ENCODE measurements at regions not wholly inside any gene's neighbourhood (a gene's known extent, or its start where the extent isn't known, plus 50 kb on each side); places are given as distances from the start of the nearest gene placed in this dataset.

- TF ChIP-seq EZH2 (IDR thresholded peaks at IDR 0.05) (no peak), TCF7L2 (IDR thresholded peaks at IDR 0.05; ENCODE audit: borderline replicate concordance, extremely low read depth, insufficient read depth, insufficient read length) (no peak), POLR2A (IDR thresholded peaks at IDR 0.05; ENCODE audit: borderline replicate concordance, extremely low read depth, insufficient read depth, insufficient read length) (no peak), ELF1 (IDR thresholded peaks at IDR 0.05; ENCODE audit: borderline replicate concordance, low read depth) (no peak), RAD21 (IDR thresholded peaks at IDR 0.05; ENCODE audit: low read depth) (no peak)
- TF ChIP-seq, protein P1, sequence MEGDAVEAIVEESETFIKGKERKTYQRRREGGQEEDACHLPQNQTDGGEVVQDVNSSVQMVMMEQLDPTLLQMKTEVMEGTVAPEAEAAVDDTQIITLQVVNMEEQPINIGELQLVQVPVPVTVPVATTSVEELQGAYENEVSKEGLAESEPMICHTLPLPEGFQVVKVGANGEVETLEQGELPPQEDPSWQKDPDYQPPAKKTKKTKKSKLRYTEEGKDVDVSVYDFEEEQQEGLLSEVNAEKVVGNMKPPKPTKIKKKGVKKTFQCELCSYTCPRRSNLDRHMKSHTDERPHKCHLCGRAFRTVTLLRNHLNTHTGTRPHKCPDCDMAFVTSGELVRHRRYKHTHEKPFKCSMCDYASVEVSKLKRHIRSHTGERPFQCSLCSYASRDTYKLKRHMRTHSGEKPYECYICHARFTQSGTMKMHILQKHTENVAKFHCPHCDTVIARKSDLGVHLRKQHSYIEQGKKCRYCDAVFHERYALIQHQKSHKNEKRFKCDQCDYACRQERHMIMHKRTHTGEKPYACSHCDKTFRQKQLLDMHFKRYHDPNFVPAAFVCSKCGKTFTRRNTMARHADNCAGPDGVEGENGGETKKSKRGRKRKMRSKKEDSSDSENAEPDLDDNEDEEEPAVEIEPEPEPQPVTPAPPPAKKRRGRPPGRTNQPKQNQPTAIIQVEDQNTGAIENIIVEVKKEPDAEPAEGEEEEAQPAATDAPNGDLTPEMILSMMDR (IDR thresholded peaks at IDR 0.05 in 2 of 3, conservative IDR thresholded peaks at IDR 0.05 in 1 of 3; ENCODE audit: borderline replicate concordance in 1 of 3, insufficient read depth in 1 of 3, low read depth in 2 of 3, low read length in 2 of 3), result no peak
- TF ChIP-seq, protein P2, sequence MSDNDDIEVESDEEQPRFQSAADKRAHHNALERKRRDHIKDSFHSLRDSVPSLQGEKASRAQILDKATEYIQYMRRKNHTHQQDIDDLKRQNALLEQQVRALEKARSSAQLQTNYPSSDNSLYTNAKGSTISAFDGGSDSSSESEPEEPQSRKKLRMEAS (IDR thresholded peaks at IDR 0.05), result no peak
These were observed 571.6 kb upstream of the NOX3 start for GRCh38 chr6:156027248-156027626.
